GM12801 (cell line): ENCODE measurements at regions not wholly inside any gene's neighbourhood (a gene's known extent, or its start where the extent isn't known, plus 50 kb on each side); places are given as distances from the start of the nearest gene placed in this dataset.

Experiments
- TF ChIP-seq, protein P1 (sequence below): IDR thresholded peaks from one replicate; pipeline ENCODE4 v1.5.1; 2011; ENCODE audit warnings: control low read depth; ENCODE audit not compliant: insufficient read length; ENCODE audit errors: extremely low read depth

DNA sequence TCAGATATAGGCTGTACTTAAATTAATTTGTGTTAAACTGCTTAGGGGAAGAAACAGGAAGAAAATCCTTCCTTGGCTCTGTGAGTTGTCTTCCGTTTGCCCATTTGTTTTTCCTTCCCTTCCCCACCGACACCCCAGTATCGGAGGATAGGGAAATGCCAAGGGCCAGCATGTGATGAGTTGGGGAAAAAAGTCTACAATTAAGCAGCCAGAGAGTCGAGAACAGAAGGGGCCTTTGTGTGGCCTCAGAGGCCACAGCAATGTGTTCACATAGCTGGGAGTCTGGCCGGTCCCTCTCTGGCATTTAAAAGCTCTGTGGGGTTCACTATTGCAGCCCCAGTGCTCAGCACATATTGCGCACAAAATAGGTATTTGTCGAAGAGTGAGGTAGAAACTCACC, 489.3 kb downstream of the MATN1 start:
- TF ChIP-seq, protein P1, sequence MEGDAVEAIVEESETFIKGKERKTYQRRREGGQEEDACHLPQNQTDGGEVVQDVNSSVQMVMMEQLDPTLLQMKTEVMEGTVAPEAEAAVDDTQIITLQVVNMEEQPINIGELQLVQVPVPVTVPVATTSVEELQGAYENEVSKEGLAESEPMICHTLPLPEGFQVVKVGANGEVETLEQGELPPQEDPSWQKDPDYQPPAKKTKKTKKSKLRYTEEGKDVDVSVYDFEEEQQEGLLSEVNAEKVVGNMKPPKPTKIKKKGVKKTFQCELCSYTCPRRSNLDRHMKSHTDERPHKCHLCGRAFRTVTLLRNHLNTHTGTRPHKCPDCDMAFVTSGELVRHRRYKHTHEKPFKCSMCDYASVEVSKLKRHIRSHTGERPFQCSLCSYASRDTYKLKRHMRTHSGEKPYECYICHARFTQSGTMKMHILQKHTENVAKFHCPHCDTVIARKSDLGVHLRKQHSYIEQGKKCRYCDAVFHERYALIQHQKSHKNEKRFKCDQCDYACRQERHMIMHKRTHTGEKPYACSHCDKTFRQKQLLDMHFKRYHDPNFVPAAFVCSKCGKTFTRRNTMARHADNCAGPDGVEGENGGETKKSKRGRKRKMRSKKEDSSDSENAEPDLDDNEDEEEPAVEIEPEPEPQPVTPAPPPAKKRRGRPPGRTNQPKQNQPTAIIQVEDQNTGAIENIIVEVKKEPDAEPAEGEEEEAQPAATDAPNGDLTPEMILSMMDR, result no peak

DNA sequence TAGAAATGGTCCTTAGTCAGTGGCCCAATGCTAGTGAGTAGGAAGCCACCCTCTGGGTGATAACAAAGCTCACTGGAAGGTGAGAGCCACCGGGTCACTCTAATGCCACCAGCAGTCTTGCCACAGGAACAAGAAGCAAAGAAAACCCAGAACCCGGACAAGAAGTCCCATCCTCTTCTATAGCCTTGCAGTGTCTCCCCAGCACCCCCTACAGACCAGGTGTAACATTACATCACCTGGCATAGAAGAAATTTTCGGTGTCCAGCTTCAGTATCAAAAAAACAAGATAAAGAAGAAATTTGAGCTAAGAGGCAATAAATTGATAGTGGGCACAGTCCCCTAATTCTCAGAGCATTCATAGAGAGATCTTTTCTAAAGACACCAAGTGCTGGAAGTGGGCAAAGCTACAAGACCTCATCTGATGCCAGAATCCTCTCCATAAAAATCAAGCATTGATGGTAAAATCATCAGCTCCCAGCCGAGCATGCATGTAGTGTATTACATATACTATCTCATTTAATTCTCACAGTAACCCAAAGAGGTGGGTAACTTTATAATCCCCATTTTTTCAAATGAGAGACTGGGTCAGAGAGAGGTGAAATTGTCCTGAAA, 491.0 kb downstream of the MATN1 start:
- TF ChIP-seq, protein P1, result no peak

DNA sequence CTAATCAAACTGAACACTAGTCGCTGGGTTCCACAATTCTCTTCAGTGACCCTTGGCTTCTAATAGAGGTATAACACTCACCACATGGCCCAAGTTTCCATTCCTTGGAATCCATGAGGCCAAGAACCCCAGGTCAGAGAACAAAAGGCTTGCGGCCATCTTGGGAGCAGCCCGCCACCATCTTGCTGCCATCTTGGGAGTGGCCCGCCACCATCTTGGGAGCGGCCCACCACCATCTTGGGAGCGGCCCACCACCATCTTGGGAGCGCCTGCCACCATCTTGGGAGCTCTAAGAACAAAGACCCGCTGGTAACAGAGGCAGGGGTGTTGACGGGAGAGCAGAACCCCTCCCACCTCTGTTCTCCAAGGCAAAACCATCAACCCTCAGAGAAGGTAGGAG, 493.4 kb downstream of the MATN1 start:
- TF ChIP-seq, protein P1, result no peak

DNA sequence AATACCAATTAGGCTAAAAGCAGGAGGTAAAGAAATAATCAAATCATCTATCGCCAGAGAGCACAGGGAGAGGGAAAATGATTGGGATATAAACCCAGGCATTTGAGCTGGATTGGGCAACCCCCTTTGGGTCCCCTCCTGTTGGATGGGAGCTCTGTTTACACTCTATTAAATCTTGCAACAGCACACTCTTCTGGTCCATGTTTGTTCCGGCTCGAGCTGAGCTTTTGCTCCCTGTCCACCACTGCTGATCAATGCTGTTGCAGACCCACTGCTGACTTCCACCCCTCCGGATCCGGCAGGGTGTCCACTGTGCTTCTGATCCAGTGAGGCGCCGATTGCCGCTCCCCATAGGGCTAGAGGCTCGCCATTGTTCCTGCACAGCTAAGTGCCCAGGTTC, 493.8 kb downstream of the MATN1 start:
- TF ChIP-seq, protein P1, result no peak

DNA sequence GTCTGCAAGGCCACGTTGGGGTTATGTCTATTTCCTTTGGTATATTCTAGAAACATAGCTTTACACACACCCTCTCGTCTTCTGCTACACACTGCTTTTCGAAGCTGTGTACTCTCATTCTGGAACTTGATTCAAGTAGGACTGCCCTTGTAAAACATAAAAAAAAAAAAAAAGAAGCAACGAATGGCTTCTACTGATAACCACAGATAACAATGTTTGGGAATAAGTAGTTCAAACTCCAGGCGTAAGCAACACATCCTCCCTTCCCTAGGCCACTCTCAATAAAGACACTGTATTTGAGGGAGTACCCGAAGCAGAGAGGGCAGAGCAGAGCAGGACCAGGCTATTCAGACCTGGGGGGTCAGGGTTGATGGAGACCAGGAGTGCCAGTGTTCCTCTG, 496.7 kb downstream of the MATN1 start:
- TF ChIP-seq, protein P1, result no peak

DNA sequence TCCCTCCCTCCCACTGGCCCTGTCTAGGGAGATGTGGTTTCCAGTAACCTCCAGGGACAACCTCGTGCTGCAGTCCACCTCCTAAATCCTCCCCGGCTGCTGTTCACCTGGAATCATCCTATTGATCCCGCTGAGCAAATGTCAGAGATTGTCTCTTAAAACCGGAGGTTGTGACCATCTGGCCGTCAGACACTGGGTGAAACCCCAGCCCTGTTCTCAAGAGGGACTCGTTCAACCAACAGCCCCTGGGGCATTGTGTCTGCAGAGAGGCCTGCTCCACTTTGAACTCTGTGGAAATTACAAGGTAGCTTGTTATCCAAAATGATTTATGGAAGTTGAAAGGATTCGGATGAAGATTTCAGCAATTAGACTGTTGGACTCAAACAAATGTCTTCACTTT, 498.0 kb downstream of the MATN1 start:
- TF ChIP-seq, protein P1, result no peak

DNA sequence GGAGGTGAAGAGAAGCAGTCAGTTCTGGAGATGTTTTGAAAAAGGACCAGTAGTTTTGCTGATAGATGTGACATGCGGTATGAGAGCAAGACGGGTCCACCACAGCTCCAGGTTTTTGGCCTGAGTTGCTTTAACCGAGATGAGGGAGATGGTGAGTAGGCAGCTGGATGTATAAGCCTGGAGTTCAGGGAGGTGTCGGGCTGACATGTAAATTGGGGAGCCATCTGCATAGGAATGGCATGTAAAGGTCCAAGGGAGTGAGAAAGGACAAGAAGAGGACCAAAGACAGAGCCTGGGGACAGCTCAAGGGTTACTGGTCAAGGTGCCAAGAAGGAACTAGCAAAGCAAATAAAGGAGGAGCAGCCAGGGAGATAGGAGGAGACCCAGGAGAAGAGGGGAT, 503.7 kb downstream of the MATN1 start:
- TF ChIP-seq, protein P1, result no peak
